ENCODE measurements at regions not wholly inside any gene's neighbourhood (a gene's known extent, or its start where the extent isn't known, plus 50 kb on each side); places are given as distances from the start of the nearest gene placed in this dataset.
"Not testable (repeated sequence)": the region's sequence is repeated elsewhere in the genome, so short reads cannot be mapped to it uniquely, and the experiment has no call there.

- no peak for DNase-seq
These were observed 87.7 kb downstream of the DCK start for GRCh38 chr4:71081192-71081591.

DNA sequence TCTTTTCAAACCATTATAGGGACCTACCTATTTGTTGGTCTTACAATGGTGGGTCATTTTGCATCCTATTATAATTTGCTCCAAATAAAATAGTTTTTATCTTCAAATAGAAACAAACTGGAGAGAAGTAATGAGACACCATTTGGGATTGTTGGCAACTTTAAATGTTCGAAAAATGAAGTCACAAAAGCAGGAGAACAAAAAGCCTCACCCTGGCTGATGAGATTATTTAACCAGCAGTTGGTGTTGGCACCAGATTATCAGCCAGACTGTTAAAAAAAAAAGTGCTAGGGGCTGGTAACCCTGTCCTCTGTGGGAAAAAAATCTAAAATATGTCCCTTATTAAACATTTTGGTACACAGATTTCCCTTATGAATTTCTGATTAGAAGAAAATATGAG lies 100.3 kb downstream of the DCK start:
- DNase-seq: no peak

- no peak for DNase-seq
These were observed 100.8 kb downstream of the DCK start for GRCh38 chr4:71094201-71094600.

DNA sequence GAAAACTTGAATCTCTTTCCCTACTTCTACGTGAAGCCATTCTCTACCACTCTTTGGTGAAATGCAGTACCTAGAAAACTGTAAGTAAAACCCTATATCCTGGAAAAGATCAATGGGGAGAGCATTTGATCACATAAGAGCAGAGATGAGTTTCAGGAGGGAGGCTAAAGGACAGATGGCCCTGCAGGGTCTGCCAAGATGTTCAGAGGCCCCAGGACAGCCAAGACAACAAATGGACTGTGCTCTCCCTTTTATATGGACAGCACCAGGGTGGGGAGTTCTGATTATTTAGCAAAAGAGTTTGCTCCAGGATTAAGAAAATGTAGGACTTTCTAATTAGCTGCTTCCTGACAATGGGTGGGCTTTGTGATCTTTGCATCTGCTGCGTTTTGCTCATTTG lies 101.7 kb downstream of the DCK start:
- no peak for DNase-seq

DNA sequence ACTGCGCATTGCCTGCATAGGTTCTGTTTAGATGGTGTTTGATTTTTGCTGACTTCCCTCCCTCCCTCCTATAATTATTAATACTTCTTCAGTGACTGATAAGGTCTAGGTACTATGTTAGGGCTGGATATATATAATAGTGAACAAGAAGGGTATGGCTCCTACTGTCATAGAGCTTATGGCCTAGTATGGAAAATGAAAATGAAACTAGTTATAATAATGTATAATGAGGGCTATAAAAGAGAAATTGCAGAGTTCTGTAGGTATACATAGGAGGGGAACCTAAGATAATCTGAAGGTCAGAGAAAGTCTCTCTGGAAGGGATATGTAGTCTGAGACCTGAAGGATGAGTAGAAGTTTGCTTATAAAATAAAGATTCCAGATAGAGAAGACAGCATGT lies 102.1 kb downstream of the DCK start:
- no peak for DNase-seq

GRCh38 chr4:71107726-71108125 lies 114.3 kb downstream of the DCK start:
- DNase-seq: no peak

DNA sequence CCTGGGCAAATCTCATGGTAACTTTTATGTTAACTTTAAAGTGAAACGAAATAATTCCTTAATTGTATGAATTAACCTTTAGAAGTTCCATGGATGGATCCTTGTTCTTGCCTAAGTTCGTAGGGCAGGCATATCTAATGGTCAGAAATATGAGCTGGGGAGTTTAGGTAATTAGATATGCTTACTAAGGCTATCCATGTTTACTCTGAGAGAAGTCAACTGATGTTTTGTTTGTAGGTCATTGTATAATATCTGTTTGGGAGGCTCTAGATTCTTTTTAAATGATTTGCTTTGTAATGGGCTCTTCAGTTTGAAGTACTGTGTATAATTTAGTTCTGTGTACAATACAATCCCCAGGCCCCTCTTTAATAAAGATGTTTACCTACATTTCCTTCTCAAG lies 117.0 kb downstream of the DCK start:
- DNase-seq: no peak

GRCh38 chr4:71111133-71111532 lies 117.7 kb downstream of the DCK start:
- DNase-seq: not testable (repeated sequence)

GRCh38 chr4:71113294-71113693 lies 119.8 kb downstream of the DCK start:
- DNase-seq: peak; percentile 7

DNA sequence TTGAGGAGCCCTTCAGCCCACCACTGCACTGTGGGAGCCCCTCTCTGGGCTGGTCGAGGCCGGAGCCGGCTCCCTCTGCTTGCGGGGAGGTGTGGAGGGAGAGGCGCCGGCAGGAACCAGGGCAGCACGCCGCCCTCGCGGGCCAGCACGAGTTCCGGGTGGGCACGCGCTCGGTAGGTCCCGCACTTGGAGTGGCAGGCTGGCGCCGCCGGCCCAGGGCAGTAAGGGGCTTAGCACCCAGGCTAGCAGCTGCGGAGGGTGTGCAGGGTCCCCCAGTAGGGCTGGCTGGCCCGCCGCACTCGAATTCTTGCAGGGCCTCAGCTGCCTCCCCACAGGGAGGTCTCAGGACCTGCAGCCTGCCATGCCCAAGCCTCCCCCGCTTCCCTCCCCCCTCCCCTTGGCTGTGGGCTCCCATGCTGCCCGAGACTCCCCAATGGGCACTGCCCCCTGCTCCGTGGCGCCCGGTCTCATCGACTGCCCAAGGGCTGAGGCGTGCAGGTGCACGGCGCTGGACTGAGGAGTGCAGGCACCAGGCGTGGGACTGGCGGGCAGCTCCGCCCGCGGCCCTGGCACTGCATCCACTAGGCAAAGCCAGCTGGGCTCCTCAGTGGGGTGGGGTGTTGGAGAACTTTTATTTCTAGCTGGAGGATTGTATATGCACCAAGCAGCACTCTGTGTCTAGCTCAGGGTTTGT lies 127.5 kb downstream of the DCK start:
- no peak for DNase-seq

DNA sequence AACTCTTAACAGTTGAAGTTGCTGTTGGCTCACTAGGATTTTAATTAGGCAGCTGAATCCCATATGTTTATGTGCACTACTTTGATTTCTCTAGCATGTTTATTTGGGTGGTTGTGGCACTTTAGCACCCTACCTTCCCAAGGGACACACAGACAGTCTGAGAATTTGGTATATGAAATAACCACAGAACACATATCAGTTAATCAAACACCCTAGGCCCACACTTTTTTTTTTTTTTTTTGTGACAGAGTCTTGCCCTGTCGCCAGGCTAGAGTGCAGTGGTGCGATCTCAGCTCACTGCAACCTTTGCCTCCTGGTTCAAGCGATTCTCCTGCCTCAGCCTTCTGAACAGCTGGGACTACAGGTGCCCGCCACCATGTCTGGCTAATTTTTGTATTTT lies 130.5 kb downstream of the DCK start:
- DNase-seq: no peak

DNA sequence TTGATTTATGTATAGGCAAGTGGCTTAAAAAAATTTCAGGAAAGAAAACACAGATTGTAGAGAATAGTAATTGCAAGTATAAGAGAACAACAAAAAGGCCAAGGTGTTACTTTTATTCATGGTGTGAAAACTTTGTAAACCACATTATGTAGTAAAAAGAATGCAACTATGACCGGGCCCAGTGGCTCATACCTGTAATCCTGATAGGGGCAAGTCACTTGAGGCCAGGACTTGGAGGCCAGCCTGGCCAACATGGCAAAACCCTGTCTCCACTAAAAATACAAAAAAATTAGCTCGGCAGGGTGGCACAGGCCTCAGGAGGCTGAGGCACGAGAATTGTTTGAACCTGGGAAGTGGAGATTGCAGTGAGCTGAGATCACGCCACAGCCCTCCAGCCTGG lies 131.7 kb downstream of the DCK start:
- no peak for DNase-seq

- DNase-seq: no peak
These were observed 133.3 kb downstream of the DCK start for GRCh38 chr4:71126719-71127118.

- DNase-seq: no peak
These were observed 137.6 kb downstream of the DCK start for GRCh38 chr4:71130827-71131603.

DNA sequence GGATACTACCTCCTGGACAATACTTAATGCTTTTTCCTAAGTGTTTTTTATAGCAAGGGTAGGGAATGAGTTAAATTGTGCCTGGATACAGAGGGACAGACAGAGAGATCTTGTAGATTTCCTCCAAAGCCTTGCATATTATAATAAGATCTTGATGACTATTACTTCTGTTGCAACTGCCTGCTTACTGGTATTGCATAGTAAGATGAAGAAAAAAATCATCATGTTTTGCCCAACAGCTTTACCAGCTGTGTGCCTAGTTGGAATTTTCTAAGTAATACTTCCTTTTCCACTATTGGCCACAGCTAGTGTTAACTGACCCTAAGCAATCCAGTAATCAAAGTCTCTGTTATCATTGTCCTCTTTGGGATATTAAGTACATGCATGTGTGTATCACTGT lies 139.0 kb downstream of the DCK start:
- DNase-seq: no peak

- DNase-seq: no peak
These were observed 140.0 kb downstream of the DCK start for GRCh38 chr4:71133491-71133890.

DNA sequence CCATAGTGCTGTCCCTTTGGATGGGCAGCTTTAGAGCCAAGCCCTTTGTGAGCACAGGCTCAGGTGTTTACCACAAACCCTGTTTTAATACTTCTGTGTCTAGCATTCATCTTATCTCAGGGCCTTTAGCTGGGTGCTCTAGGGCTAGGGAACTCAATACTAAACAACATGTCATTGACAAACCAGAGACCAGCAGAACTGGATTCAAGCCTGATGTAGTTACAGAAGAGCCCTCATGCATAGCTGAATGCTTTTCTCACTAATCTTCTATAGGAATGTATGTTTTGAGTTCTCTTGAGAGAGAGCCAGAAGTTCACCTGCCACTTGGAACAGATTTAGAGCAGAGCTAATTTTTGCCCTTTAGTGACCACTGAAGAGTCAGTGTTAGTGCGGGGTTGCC lies 142.6 kb downstream of the DCK start:
- DNase-seq: no peak

DNA sequence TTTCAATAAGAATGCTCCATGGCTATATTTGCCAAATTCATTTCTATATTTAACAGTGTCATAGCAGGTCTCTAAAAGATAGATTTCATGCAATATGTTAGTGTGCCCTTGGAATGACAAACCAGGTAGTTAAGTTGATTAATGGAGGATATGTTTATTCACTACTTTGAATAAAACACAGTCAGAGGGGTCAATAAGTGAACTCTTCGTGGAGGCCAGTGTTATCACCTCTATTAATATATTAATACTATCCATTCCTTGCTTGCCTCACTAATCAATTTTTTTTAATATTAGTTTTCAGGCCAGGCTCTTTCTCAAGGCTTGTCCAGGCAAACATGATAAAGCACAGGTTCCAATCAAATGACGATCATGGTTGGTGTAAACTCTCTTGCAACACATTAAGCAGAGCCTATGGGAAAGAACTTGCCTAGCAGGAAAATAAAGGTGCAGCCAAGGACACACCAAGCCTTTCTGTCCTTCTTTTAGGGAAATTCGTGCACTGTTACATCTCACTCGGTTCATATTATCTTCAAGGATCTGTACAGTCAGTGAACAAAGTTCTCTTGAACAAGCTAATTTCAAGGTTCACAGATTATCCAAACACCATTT lies 144.7 kb downstream of the DCK start:
- no peak for DNase-seq

- DNase-seq: no peak
These were observed 147.1 kb downstream of the DCK start for GRCh38 chr4:71140563-71140962.

DNA sequence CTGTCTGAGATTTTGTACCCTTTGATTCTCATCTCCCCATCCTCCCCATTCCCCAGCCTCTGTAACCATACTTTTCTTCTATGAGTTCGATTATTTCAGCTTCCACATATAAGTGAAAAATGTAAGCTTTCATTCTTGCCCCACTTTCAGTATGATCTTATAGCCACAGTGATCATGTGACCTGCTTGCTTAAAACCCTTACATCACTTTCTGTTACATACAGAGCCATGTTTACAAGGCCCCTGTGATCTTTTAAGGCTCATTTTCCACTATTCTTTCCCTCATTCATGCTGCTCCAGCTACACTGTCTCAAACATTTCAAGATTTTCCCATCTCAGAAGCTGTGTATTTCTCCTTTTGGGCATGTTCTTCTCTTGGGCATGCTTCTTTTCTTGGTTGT lies 147.7 kb downstream of the DCK start:
- DNase-seq: no peak

DNA sequence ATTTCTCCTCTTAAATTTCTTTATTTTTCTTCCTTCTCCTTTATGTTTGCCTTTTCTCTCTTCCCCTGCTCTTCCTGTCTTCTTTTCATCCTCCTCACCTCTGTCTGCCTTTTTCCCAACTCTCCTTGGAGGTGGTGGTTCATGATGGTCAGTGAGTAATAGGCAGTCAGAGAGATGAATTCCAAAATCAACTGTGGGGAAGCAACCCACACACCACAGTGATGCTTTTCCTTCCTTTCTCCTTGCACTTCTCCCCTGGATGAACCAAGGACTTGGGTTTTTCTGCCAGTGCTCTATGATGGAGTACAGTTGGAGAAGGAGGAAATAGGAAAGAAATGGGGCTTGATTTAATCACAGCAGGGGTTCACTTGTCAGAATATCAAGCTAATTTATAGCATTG lies 153.8 kb downstream of the DCK start:
- no peak for DNase-seq

- no peak for DNase-seq
These were observed 155.1 kb downstream of the DCK start for GRCh38 chr4:71148545-71148944.

DNA sequence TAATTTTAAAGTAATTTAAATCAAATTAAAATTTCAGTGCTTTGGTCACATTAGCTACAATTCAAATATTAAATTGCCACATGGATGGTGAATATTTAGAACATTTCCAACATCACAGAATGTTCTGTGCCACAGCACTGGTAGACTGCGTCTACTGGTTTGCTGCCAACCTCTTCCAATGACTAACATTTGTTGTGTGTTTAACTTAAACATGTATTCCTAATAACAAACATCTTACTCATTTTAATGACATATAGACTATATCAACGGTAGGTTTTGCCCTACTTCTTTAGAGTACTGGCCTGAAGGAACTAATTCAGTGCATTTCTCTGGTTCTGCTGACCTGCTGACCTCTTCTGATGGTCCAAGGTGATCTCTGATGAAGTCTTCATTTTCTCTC lies 157.6 kb downstream of the DCK start:
- DNase-seq: no peak

- DNase-seq: no peak
These were observed 163.2 kb downstream of the DCK start for GRCh38 chr4:71156616-71157015.

Data from NCI-H146 (cell line).